Astrocyte (in vitro differentiated cells and primary cell): ENCODE measurements at regions not wholly inside any gene's neighbourhood (a gene's known extent, or its start where the extent isn't known, plus 50 kb on each side); places are given as distances from the start of the nearest gene placed in this dataset.

Experiments
- EZH2 ChIP-seq: IDR thresholded peaks from 2 replicates; pipeline ENCODE4 v1.6.1; 2012; ENCODE audit warnings: mild to moderate bottlenecking, low read length, inconsistent platforms; ENCODE audit not compliant: insufficient read depth
- TF ChIP-seq, protein P1 (sequence below): IDR thresholded peaks from 2 replicates; pipeline ENCODE4 v1.5.1; 2011; ENCODE audit warnings: low read depth, mild to moderate bottlenecking, inconsistent platforms, low read length, moderate library complexity; ENCODE audit not compliant: insufficient read depth

DNA sequence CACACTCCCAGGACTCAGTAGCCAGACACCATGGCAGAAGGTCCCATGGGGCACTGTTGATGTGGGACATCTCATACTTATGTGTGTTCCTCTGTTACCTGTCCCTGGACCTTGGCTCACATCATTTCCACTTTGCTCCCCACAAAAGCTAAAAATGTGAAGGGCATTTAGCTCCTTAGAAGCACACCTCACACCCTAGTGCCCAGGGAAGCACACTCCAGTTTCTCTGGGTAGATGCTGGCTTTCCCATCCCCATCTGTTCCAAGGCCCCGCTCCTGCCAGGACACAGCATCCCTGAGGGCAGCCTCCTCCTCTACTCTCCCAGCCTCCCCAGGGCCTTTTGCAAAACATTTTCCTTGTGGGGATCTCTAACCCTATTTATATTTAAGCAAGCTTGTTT lies 572.4 kb upstream of the MGMT start:
- TF ChIP-seq, protein P1, sequence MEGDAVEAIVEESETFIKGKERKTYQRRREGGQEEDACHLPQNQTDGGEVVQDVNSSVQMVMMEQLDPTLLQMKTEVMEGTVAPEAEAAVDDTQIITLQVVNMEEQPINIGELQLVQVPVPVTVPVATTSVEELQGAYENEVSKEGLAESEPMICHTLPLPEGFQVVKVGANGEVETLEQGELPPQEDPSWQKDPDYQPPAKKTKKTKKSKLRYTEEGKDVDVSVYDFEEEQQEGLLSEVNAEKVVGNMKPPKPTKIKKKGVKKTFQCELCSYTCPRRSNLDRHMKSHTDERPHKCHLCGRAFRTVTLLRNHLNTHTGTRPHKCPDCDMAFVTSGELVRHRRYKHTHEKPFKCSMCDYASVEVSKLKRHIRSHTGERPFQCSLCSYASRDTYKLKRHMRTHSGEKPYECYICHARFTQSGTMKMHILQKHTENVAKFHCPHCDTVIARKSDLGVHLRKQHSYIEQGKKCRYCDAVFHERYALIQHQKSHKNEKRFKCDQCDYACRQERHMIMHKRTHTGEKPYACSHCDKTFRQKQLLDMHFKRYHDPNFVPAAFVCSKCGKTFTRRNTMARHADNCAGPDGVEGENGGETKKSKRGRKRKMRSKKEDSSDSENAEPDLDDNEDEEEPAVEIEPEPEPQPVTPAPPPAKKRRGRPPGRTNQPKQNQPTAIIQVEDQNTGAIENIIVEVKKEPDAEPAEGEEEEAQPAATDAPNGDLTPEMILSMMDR, result no peak
- TF ChIP-seq EZH2, result no peak
